ENCODE measurements at regions not wholly inside any gene's neighbourhood (a gene's known extent, or its start where the extent isn't known, plus 50 kb on each side); places are given as distances from the start of the nearest gene placed in this dataset.
A peak's percentile ranks its signal among the peaks of the same experiment; 100 is the strongest.

GRCh38 chr6:103036846-103037245, 1643.3 kb downstream of the GRIK2 start:
- no peak overlapping the region for H3K27ac ChIP-seq (ENCODE audit: low read depth, low read length, poor library complexity, severe bottlenecking)
- H3K9me3 ChIP-seq (ENCODE audit: low read length) = peaks cover 4% of the 10 kb centered on the region; the same call in 1 of the 2 replicates
- H3K4me1 ChIP-seq (ENCODE audit: insufficient read depth, low read length, severe bottlenecking) = no peaks in the 10 kb centered on the region
- H3K9ac ChIP-seq (ENCODE audit: low read length) = no peak overlapping the region
- no peaks in the 10 kb centered on the region for H3K27me3 ChIP-seq (ENCODE audit: insufficient read depth, low read length)
- no peak overlapping the region for H2AFZ ChIP-seq (ENCODE audit: low read length)
- no peak overlapping the region for H3K4me2 ChIP-seq (ENCODE audit: low read length)
- no peak overlapping the region for H3K4me3 ChIP-seq (ENCODE audit: low read depth, low read length, poor library complexity, severe bottlenecking)
- no peaks in the 10 kb centered on the region for H3F3A ChIP-seq (ENCODE audit: insufficient read depth, low read length)
- no peaks in the 10 kb centered on the region for H3K36me3 ChIP-seq (ENCODE audit: insufficient read depth, low read length)
- H4K20me1 ChIP-seq (ENCODE audit: insufficient read depth, low read length) = no peaks in the 10 kb centered on the region
- TF ChIP-seq EZH2 (IDR thresholded peaks at IDR 0.05; ENCODE audit: borderline replicate concordance, low read length) = no peak
- H3K9me2 ChIP-seq (ENCODE audit: low read depth, low read length) = no peaks in the 10 kb centered on the region
- no peaks in the 10 kb centered on the region for H3K79me2 ChIP-seq (ENCODE audit: insufficient read depth, low read length)

GRCh38 chr6:103027271-103027931, 1633.9 kb downstream of the GRIK2 start:
- no peaks in the 10 kb centered on the region for H3K9me2 ChIP-seq (ENCODE audit: low read depth, low read length)
- H3K36me3 ChIP-seq (ENCODE audit: insufficient read depth, low read length) = no peaks in the 10 kb centered on the region
- H3K4me2 ChIP-seq (ENCODE audit: low read length) = no peak overlapping the region
- H3K4me3 ChIP-seq (ENCODE audit: low read depth, low read length, poor library complexity, severe bottlenecking) = no peak overlapping the region
- H3F3A ChIP-seq (ENCODE audit: insufficient read depth, low read length) = no peaks in the 10 kb centered on the region; the same call in 1 of the 2 replicates
- no peaks in the 10 kb centered on the region for H3K27me3 ChIP-seq (ENCODE audit: insufficient read depth, low read length)
- H3K27ac ChIP-seq (ENCODE audit: low read depth, low read length, poor library complexity, severe bottlenecking) = no peak overlapping the region
- no peak overlapping the region for H2AFZ ChIP-seq (ENCODE audit: low read length)
- no peaks in the 10 kb centered on the region for H3K4me1 ChIP-seq (ENCODE audit: insufficient read depth, low read length, severe bottlenecking)
- no peak overlapping the region for H3K9ac ChIP-seq (ENCODE audit: low read length)
- peaks cover 3% of the 10 kb centered on the region; the same call in 1 of the 2 replicates for H3K9me3 ChIP-seq (ENCODE audit: low read length)
- H4K20me1 ChIP-seq (ENCODE audit: insufficient read depth, low read length) = no peaks in the 10 kb centered on the region
- no peaks in the 10 kb centered on the region for H3K79me2 ChIP-seq (ENCODE audit: insufficient read depth, low read length)
- no peak for TF ChIP-seq EZH2 (IDR thresholded peaks at IDR 0.05; ENCODE audit: borderline replicate concordance, low read length)
- no peak for TF ChIP-seq CTCF (IDR thresholded peaks at IDR 0.05; ENCODE audit: low read length)

GRCh38 chr6:103018426-103018825, 1624.9 kb downstream of the GRIK2 start:
- Histone ChIP-seq H3K4me2 (ENCODE audit: low read length) (no peak overlapping the region), H3K9ac (ENCODE audit: low read length) (no peak overlapping the region), H3K4me3 (ENCODE audit: low read depth, low read length, poor library complexity, severe bottlenecking) (no peak overlapping the region), H3K79me2 (ENCODE audit: insufficient read depth, low read length) (no peaks in the 10 kb centered on the region), H3K36me3 (ENCODE audit: insufficient read depth, low read length) (no peaks in the 10 kb centered on the region), H3K4me1 (ENCODE audit: insufficient read depth, low read length, severe bottlenecking) (no peaks in the 10 kb centered on the region), H3K9me3 (ENCODE audit: low read length) (no peaks in the 10 kb centered on the region), H3F3A (ENCODE audit: insufficient read depth, low read length) (no peaks in the 10 kb centered on the region), H4K20me1 (ENCODE audit: insufficient read depth, low read length) (no peaks in the 10 kb centered on the region), H2AFZ (ENCODE audit: low read length) (peak overlapping the region; percentile 27; the same call in 1 of the 2 replicates), H3K9me2 (ENCODE audit: low read depth, low read length) (no peaks in the 10 kb centered on the region), H3K27me3 (ENCODE audit: insufficient read depth, low read length) (no peaks in the 10 kb centered on the region), H3K27ac (ENCODE audit: low read depth, low read length, poor library complexity, severe bottlenecking) (no peak overlapping the region)
- no peak for TF ChIP-seq CTCF (IDR thresholded peaks at IDR 0.05; ENCODE audit: low read length)
- no peak for TF ChIP-seq EZH2 (IDR thresholded peaks at IDR 0.05; ENCODE audit: borderline replicate concordance, low read length)

GRCh38 chr6:103017878-103018277, 1624.4 kb downstream of the GRIK2 start:
- Histone ChIP-seq H3K79me2 (ENCODE audit: insufficient read depth, low read length) (no peaks in the 10 kb centered on the region), H4K20me1 (ENCODE audit: insufficient read depth, low read length) (no peaks in the 10 kb centered on the region), H3K9me3 (ENCODE audit: low read length) (no peaks in the 10 kb centered on the region), H3K36me3 (ENCODE audit: insufficient read depth, low read length) (no peaks in the 10 kb centered on the region), H3K9ac (ENCODE audit: low read length) (no peak overlapping the region), H3K9me2 (ENCODE audit: low read depth, low read length) (no peaks in the 10 kb centered on the region), H3K4me2 (ENCODE audit: low read length) (no peak overlapping the region), H2AFZ (ENCODE audit: low read length) (no peak overlapping the region), H3K27ac (ENCODE audit: low read depth, low read length, poor library complexity, severe bottlenecking) (no peak overlapping the region), H3K4me1 (ENCODE audit: insufficient read depth, low read length, severe bottlenecking) (no peaks in the 10 kb centered on the region), H3F3A (ENCODE audit: insufficient read depth, low read length) (no peaks in the 10 kb centered on the region), H3K27me3 (ENCODE audit: insufficient read depth, low read length) (no peaks in the 10 kb centered on the region), H3K4me3 (ENCODE audit: low read depth, low read length, poor library complexity, severe bottlenecking) (no peak overlapping the region)
- TF ChIP-seq CTCF (IDR thresholded peaks at IDR 0.05; ENCODE audit: low read length) (no peak), EZH2 (IDR thresholded peaks at IDR 0.05; ENCODE audit: borderline replicate concordance, low read length) (no peak)

Data from OCI-LY1 (cell line).